AG10803 (cell line): ENCODE measurements at regions not wholly inside any gene's neighbourhood (a gene's known extent, or its start where the extent isn't known, plus 50 kb on each side); places are given as distances from the start of the nearest gene placed in this dataset.
A peak's percentile ranks its signal among the peaks of the same experiment; 100 is the strongest.

ENCODE experiments used
- DNase-seq: peaks from one replicate; pipeline ENCODE4 v3.0.0; 2010; ENCODE audit warnings: low read depth
- H3K4me3 ChIP-seq: 2 replicates; pipeline ENCODE4 v1.5.1; 2011; ENCODE audit warnings: mild to moderate bottlenecking, low read length, control low read depth
- CTCF ChIP-seq: conservative IDR thresholded peaks from 2 replicates; pipeline ENCODE4 v1.5.1; 2011; ENCODE audit warnings: mild to moderate bottlenecking, low read length, control low read depth, inconsistent platforms

GRCh38 chr6:142523515-142524375, 221.9 kb downstream of the ADGRG6 start:
- DNase-seq: no peak
- TF ChIP-seq CTCF: no peak
- H3K4me3 ChIP-seq: no peak overlapping the region

- DNase-seq: no peak
- TF ChIP-seq CTCF: no peak
- no peak overlapping the region for H3K4me3 ChIP-seq
These were observed 228.8 kb downstream of the ADGRG6 start for GRCh38 chr6:142530566-142530965.

DNA sequence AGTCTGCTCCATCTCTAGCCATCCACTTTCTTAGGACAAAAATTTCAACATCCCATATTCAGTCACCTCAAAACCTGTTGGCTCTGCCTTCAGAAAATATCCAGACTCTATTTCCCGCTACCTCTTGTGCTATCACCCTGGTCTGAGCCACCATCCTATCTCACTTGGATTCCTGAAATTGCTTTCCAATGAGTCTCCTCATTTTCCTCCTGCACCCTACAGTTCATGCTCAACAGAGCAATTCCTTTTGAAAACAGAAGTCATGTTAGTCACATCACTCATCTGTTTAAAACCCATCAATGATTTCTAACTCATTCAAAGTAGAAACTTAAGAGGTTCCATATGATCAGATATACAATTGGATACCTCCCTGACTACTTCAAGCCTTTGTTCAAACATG, 229.9 kb downstream of the ADGRG6 start:
- DNase-seq: no peak
- no peak for TF ChIP-seq CTCF
- H3K4me3 ChIP-seq: no peak overlapping the region

- no peak for TF ChIP-seq CTCF
- H3K4me3 ChIP-seq: no peak overlapping the region
- DNase-seq: no peak
These were observed 232.3 kb downstream of the ADGRG6 start for GRCh38 chr6:142534076-142534475.

DNA sequence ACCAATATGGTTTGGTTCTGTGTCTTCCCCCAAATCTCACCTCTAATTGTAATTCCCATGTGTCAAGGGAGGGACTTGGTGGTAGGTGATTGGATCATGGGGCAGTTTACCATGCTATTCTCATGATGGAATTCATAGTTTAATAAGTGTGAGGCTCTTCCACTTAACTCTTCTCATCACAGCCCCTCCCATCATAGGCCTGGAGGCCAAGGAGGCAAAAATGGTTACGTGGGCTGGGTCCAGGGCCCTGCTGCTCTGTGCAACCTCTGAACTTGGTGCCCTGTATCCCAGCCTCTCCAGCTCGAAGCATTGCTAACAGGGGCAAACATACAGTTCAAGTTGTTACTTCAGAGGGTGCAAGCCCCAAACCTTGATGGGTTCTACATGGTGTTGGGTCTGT, 232.7 kb downstream of the ADGRG6 start:
- DNase-seq: no peak
- no peak for TF ChIP-seq CTCF
- H3K4me3 ChIP-seq: no peak overlapping the region

GRCh38 chr6:142537612-142538478, 236.0 kb downstream of the ADGRG6 start:
- peak; percentile 13 for DNase-seq
- TF ChIP-seq CTCF: peak; percentile 49

More at GRCh38 chr6:142537612-142538478, 236.0 kb downstream of the ADGRG6 start:
- H3K4me3 ChIP-seq: no peak overlapping the region
